ENCODE measurements at regions not wholly inside any gene's neighbourhood (a gene's known extent, or its start where the extent isn't known, plus 50 kb on each side); places are given as distances from the start of the nearest gene placed in this dataset.

GRCh38 chr1:4016351-4017130 is 116.5 kb upstream of the C1orf174 start:
- Histone ChIP-seq H3K4me1 (ENCODE audit: insufficient read depth) (no peaks in the 10 kb centered on the region), H3K27ac (ENCODE audit: low read depth) (no peak overlapping the region), H3K36me3 (ENCODE audit: insufficient read depth) (no peaks in the 10 kb centered on the region), H3K4me3 (ENCODE audit: low read depth, low read length) (no peak overlapping the region)
- 77% methylated on average over 16 of the region's 17 CpGs for WGBS
- no peak for DNase-seq (ENCODE audit: extremely low spot score)

DNA sequence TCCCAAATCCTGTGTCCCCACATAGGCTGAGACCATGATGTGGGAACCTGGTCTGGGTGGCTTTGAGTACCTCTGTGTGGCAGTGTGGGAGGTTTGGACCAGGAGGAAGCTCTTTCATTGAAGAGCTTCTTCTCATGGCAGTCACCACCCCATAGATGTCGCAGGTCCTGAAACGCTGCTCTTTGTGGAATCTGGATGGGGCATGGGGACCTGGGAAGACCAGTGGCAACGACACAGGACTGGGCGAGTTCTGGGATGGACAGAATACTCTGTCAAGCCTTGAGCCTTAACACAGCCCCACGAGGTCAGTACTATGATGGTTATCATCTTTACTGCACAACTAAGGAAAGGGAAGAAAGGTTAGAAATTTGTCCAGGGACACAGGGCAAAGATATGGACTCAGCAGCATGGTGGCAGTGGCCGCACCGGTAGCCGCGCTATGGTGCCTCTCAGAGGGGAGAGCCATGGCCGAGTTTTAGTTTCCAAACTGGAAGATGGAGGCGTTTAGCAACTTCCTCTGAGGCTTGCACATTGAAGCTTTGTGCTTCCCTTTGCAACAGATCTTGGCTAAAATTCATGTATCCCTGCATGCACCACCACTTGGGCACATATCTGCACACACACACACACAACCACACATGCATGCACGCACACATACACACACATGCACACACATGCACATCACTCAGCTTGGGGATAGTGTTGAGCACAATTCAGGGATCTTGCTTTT is 117.7 kb upstream of the C1orf174 start:
- 84% methylated on average over 12 of the region's 12 CpGs for WGBS
- H3K36me3 ChIP-seq (ENCODE audit: insufficient read depth) = no peaks in the 10 kb centered on the region
- DNase-seq (ENCODE audit: extremely low spot score) = no peak

GRCh38 chr1:4018466-4019146 is 118.5 kb upstream of the C1orf174 start:
- Histone ChIP-seq H3K4me3 (ENCODE audit: low read depth, low read length) (no peak overlapping the region), H3K27ac (ENCODE audit: low read depth) (no peak overlapping the region), H3K4me1 (ENCODE audit: insufficient read depth) (no peaks in the 10 kb centered on the region), H3K36me3 (ENCODE audit: insufficient read depth) (no peaks in the 10 kb centered on the region)
- no peak for DNase-seq (ENCODE audit: extremely low spot score)
- WGBS = 89% methylated on average over 25 of the region's 25 CpGs

More for the DNA sequence above, 117.7 kb upstream of the C1orf174 start:
- Histone ChIP-seq H3K4me1 (ENCODE audit: insufficient read depth) (no peaks in the 10 kb centered on the region), H3K4me3 (ENCODE audit: low read depth, low read length) (no peak overlapping the region), H3K27ac (ENCODE audit: low read depth) (no peak overlapping the region)

GRCh38 chr1:4019147-4019521 is 119.1 kb upstream of the C1orf174 start:
- H3K27ac ChIP-seq (ENCODE audit: low read depth) = no peak overlapping the region

DNA sequence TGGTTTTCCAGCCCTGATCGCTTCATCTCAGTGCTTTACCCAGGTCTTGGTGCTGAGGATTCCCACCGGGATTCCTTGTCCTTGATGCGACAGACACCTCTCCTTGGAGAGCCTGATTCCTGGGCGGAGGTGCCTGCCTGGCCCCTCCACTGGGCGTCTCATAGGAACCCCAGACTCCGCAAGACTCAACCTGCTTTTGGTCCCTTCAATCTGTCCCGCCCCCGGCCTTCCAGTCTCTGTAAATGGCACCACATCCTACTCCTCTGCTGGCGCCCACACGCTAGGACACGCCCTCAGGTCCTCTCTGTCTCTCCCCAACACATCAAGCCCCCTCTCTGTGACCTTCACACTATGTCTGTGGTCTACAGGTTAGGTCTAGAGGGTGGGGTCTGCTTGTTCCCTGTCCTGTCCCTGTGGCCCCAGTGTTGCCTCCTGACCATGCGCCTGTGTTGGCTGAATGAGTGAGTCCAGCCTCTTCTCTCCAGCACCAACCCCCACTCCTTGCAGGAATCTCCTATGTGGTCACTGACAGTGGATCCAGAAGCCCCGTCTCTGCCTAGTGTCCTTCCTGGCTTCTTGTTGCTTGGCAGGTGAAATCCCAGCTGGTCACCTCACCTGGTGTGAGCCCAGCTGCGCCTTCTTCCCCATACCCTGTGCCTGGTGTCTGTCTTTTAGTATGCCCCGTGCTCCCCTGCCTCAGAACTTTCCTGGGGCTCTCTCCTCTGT is 119.7 kb upstream of the C1orf174 start:
- Histone ChIP-seq H3K4me3 (ENCODE audit: low read depth, low read length) (no peak overlapping the region), H3K4me1 (ENCODE audit: insufficient read depth) (no peaks in the 10 kb centered on the region), H3K36me3 (ENCODE audit: insufficient read depth) (no peaks in the 10 kb centered on the region), H3K27ac (ENCODE audit: low read depth) (no peak overlapping the region)
- DNase-seq (ENCODE audit: extremely low spot score) = no peak
- 87% methylated on average over 15 of the region's 15 CpGs for WGBS

More at GRCh38 chr1:4019147-4019521, 119.1 kb upstream of the C1orf174 start:
- no peak for DNase-seq (ENCODE audit: extremely low spot score)
- Histone ChIP-seq H3K36me3 (ENCODE audit: insufficient read depth) (no peaks in the 10 kb centered on the region), H3K4me3 (ENCODE audit: low read depth, low read length) (no peak overlapping the region), H3K4me1 (ENCODE audit: insufficient read depth) (no peaks in the 10 kb centered on the region)
- 73% methylated on average over 13 of the region's 13 CpGs for WGBS

- Histone ChIP-seq H3K4me3 (ENCODE audit: low read depth, low read length) (no peak overlapping the region), H3K36me3 (ENCODE audit: insufficient read depth) (no peaks in the 10 kb centered on the region), H3K27ac (ENCODE audit: low read depth) (no peak overlapping the region), H3K4me1 (ENCODE audit: insufficient read depth) (no peaks in the 10 kb centered on the region)
- no peak for DNase-seq (ENCODE audit: extremely low spot score)
- 59% methylated on average over 9 of the region's 9 CpGs for WGBS
These were observed 120.4 kb upstream of the C1orf174 start for GRCh38 chr1:4020449-4020848.

- Histone ChIP-seq H3K36me3 (ENCODE audit: insufficient read depth) (no peaks in the 10 kb centered on the region), H3K27ac (ENCODE audit: low read depth) (no peak overlapping the region), H3K4me3 (ENCODE audit: low read depth, low read length) (no peak overlapping the region), H3K4me1 (ENCODE audit: insufficient read depth) (no peaks in the 10 kb centered on the region)
- DNase-seq (ENCODE audit: extremely low spot score) = no peak
- WGBS = 77% methylated on average over 16 of the region's 16 CpGs
These were observed 121.3 kb upstream of the C1orf174 start for GRCh38 chr1:4021136-4021973.

DNA sequence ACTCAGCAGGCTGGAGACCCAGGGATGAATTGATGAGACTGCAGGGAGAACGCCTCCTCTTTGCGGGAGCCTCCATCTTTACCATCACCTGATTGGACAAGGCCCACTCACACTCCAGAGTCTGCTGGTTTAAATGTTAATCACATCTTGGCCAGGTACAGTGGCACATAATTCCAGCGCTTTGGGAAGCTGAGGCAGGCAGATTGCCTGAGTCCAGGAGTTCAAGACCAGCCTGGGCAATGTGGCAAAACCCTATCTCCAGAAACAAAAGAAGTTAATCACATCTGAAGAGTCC is 121.8 kb upstream of the C1orf174 start:
- Histone ChIP-seq H3K27ac (ENCODE audit: low read depth) (no peak overlapping the region), H3K36me3 (ENCODE audit: insufficient read depth) (no peaks in the 10 kb centered on the region), H3K4me3 (ENCODE audit: low read depth, low read length) (no peak overlapping the region), H3K4me1 (ENCODE audit: insufficient read depth) (no peaks in the 10 kb centered on the region)
- WGBS = 58% methylated on average over 3 of the region's 3 CpGs
- DNase-seq (ENCODE audit: extremely low spot score) = no peak

- Histone ChIP-seq H3K36me3 (ENCODE audit: insufficient read depth) (no peaks in the 10 kb centered on the region), H3K4me1 (ENCODE audit: insufficient read depth) (no peaks in the 10 kb centered on the region), H3K4me3 (ENCODE audit: low read depth, low read length) (no peak overlapping the region), H3K27ac (ENCODE audit: low read depth) (no peak overlapping the region)
- 83% methylated on average over 14 of the region's 14 CpGs for WGBS
- DNase-seq (ENCODE audit: extremely low spot score) = no peak
These were observed 122.6 kb upstream of the C1orf174 start for GRCh38 chr1:4022715-4023114.

DNA sequence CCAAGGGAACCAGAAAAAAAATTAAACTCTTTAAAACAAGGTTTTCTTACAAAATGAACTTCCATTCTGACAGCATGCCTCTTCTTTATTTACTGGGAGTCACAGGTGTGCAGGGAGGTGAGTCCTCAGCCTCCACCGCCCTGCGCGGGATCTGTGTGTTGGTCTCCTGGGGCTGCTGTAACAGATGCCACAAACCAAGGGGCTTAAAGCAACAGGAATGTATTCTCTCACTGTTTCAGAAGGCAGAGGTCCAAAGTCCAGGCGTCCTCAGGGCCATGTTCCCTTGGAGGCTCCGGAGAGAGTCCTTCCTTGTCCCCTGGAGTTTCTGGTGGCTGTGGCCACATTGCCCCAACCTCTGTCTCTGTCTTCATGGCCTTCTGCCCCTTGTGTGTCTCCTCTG is 123.6 kb upstream of the C1orf174 start:
- no peak for DNase-seq (ENCODE audit: extremely low spot score)
- H3K27ac ChIP-seq (ENCODE audit: low read depth) = no peak overlapping the region
- no peak overlapping the region for H3K4me3 ChIP-seq (ENCODE audit: low read depth, low read length)
- no peaks in the 10 kb centered on the region for H3K36me3 ChIP-seq (ENCODE audit: insufficient read depth)
- H3K4me1 ChIP-seq (ENCODE audit: insufficient read depth) = no peaks in the 10 kb centered on the region
- WGBS = 79% methylated on average over 5 of the region's 5 CpGs

GRCh38 chr1:4024811-4025210 is 124.7 kb upstream of the C1orf174 start:
- Histone ChIP-seq H3K36me3 (ENCODE audit: insufficient read depth) (no peaks in the 10 kb centered on the region), H3K4me1 (ENCODE audit: insufficient read depth) (no peaks in the 10 kb centered on the region), H3K27ac (ENCODE audit: low read depth) (no peak overlapping the region), H3K4me3 (ENCODE audit: low read depth, low read length) (no peak overlapping the region)
- no peak for DNase-seq (ENCODE audit: extremely low spot score)

DNA sequence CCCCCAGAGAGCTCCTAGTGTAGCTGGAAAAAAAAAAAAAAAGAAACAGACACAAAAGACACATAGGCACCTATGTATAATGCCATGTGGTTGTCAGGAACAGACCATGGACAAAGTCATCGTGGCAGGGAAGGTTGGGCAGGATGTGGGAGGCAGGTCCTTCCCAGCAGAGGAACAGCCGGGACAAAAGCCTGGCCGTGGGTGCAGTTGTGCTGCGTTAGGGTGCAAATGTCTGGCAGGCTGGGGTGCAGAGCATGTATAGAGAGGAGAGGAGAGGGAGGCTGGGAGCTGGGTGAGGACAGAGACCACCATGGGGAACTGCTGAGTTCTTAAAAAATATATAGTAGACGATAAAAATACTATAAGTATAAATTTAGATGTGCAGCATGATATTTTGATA is 125.7 kb upstream of the C1orf174 start:
- no peak for DNase-seq (ENCODE audit: extremely low spot score)
- no peaks in the 10 kb centered on the region for H3K36me3 ChIP-seq (ENCODE audit: insufficient read depth)
- no peak overlapping the region for H3K4me3 ChIP-seq (ENCODE audit: low read depth, low read length)
- no peak overlapping the region for H3K27ac ChIP-seq (ENCODE audit: low read depth)
- no peaks in the 10 kb centered on the region for H3K4me1 ChIP-seq (ENCODE audit: insufficient read depth)
- 76% methylated on average over 5 of the region's 5 CpGs for WGBS

DNA sequence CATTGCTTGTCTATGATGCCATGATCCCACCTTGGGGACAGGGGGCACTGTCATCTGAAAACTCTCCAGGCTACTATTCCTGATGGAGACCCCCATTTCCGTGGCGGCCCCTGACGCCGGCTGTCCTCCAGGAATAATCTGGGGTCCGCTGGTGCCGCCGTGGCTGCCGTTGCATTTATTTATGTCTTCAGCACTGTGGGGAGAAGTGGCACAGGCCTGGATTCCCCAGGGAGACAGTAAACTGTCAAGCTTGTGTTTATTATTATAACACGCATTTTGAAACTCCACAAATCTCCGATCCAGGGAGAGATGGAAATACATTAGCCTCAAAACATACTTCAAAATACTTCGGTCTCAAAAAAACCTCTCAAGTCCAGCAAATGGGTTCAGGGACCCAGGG is 126.9 kb upstream of the C1orf174 start:
- H3K4me1 ChIP-seq (ENCODE audit: insufficient read depth) = no peaks in the 10 kb centered on the region
- H3K36me3 ChIP-seq (ENCODE audit: insufficient read depth) = no peaks in the 10 kb centered on the region
- H3K4me3 ChIP-seq (ENCODE audit: low read depth, low read length) = no peak overlapping the region
- no peak overlapping the region for H3K27ac ChIP-seq (ENCODE audit: low read depth)
- no peak for DNase-seq (ENCODE audit: extremely low spot score)
- 51% methylated on average over 11 of the region's 11 CpGs for WGBS

Measured in urinary bladder (tissue), 3 donors.